Hematopoietic multipotent progenitor cell treated with erythropoietin and hydrocortisone succinate and interleukin-3 and kit ligand, for 15 days (in vitro differentiated cells): ENCODE measurements at regions not wholly inside any gene's neighbourhood (a gene's known extent, or its start where the extent isn't known, plus 50 kb on each side); places are given as distances from the start of the nearest gene placed in this dataset.

Source experiments
- DNase-seq: peaks from one replicate; pipeline ENCODE4 v3.0.0-alpha.2; 2015; ENCODE audit warnings: low spot score

DNA sequence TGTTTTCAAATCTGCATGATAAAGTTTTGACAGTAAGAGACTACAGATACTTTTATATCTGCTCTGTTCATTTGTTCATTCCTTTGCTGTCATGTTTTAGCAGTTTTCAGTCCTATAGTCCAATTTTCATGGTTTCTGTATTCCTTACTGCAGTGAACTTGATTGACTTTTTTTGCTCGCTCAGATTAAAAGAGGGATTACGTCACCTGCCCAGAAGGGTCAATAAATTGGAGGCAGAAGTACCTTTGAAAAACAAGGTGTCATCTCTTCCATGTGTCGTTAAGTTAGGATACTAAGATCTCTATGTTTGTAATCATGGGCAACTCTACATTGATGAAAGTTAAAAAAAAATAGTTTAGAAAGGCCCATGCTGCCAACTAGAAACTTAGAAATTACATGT, 250.1 kb upstream of the SMIM31 start:
- no peak for DNase-seq

DNA sequence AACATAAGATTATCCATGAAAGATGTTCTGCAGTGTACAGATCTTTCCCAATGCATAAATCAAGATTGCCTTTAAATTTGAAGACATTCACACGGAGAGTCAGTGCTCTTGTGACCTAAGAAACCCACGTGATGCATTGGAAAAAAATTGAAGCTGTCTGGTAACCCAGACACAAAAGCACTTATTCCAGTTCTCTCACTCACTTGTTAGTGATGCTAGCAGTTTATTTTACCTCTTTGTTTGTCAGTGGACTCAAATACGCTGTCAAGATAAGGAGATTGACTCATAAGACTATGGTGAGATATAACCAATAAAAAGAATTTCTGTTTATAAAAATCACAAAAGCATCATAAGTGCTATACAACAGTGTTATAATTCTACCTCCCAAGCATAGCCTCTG, 245.8 kb upstream of the SMIM31 start:
- DNase-seq, result no peak

DNA sequence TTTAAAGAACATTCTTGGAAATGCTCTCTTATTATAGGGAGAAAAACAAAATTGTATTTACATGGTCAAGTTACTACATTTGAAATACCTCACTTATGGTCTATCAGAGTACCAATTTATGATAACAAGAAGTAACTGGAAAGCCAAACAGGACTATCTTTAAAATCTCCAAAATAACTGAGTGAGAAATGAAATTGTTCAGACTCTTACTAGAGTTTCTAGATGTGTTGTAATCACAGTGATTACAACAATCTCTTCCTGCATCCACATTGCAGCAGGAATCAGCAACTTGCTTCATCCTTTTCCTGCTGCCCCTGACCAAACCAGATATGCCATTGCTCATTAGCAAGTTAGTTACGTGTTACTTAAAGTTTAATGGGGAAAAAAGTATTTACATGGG, 245.2 kb upstream of the SMIM31 start:
- DNase-seq, result no peak

DNA sequence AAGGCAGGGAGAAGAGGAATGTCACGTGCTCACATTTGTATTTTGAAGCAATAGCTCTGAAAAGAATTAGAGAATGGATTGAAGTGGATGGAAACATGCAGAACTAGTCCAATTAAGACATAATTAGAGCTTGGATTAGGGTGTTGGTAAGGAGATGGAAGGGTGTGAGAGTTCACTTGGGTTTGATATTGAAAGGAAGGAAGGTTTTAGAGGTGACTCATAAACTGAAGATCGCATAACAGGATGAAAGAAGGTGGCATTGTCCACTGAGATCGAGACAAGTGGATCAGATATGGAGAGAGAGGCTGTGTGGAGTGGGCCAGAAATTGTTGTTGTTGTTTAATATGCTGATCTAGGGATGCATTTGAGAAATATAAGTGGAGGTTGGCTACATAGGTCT, 244.0 kb upstream of the SMIM31 start:
- DNase-seq, result no peak

DNA sequence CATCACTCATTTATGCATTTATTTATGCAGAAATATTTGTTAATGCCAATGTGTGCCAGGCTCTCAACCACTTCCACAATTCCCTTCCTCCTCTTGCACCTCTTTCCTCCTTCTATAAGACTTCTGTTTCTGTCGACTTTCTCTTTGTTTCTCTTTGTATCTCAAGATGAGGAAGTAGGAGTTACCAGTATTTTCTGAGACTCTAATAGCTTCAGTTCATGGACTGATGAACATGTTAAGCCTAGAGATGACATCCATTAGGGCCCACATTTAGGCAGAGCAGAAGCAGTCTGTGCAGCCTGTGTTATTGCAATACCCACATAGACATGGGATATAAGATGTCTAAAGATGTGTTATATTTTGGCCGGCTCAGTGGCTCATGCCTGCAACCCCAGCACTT, 241.8 kb upstream of the SMIM31 start:
- no peak for DNase-seq

DNA sequence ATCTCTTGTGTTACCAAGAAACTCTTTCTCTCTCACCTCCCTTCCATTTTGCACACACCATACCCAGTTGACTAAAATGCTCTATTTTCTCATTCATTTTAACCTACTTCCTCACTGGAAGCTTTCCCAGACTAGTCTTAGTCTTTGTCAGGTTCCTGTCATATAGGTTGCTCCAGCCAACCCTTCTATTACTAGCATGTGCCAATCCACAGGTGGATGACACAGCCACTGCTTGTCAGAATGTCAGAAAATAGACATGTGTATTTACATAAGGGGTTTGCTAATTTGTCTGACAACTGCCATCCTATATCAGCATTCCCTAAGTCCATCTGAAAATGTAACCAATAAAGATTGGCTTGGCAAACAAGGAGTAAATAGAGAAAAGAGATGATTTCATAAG, 239.2 kb upstream of the SMIM31 start:
- no peak for DNase-seq

DNA sequence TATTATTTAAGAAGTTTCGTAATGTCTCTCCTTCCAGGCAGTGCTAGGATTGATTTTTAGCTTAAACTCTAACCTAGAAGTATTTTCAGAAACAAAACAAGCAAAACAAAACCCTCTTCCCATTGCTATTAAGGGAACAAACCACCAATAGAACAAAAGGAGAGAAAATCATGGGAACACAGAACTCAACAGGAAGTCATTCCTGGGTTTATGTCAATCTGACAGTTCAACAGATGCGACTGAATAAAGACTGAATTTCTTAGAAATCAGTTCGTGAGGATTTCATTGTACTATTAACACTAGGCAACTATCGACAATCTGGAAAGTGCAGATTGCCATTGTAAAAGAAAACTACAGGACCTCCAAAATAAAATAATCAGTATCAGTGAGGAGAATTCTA, 229.1 kb upstream of the SMIM31 start:
- DNase-seq, result no peak

DNA sequence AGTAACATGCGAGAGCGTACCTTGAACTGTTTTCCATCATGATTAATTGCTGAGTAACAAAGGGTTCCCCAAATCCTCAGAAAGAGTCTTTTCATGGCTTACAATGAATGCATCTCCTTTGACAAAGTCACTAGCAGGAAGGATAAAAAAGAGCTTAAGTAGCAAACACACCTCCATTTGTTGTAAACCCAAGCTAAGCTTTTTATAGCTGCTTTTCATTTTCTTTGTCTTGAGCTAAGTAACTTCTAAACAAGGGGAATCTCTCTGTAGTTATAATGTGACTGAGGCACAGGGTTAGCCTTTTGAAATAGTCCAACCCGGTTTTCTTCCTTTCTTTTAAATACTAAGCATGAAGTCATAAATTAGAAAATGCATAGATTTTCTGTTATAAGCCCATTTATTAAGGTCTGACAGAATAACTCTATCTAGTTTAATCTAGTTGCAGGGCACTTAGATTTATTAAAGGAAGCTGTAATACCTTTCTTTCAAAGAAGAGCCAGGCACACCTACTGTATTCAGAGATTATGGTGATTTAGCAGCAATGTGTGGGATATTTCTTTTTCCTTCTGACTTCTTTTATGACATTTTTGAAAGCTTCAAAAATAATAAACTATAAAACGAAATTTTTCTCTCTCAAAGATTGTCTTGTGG, 226.9 kb upstream of the SMIM31 start:
- no peak for DNase-seq

DNA sequence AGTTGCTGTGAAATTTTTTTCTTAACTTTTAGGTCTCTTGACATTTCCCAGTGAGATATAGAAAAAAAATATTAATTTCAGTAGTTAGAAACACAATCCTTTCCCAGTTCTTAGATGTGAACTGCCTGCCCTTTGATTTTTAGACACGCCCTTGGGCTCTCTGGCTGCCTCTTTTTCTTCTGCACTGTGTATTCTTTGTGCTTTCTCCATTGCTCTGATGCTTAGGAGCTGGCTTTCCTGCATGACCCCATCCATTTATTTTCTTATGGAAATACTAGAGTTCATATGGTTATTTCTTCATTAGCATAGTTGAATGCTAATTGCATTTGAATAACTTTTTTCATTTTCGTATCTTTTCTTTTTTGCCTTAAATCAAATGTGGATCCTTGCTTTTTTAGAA, 224.9 kb upstream of the SMIM31 start:
- DNase-seq, result no peak

DNA sequence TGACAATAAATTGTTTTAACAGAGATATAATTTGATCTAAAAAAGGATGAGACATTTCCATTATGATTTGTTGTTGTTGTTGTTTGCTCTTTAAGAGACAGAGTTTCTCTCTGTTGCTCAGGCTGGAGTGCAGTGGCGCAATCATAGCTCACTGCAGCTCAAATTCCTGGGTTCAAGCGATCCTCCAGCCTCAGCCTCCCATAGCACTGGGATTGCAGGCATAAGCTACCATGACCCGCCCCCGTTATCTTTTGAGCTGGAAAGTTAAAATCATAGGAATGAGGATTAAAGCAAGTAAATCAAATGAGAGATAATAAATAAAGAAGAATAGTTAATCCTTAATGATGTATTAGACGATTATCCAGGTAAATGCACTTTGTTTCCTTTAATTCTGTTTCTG, 224.4 kb upstream of the SMIM31 start:
- DNase-seq, result no peak

DNA sequence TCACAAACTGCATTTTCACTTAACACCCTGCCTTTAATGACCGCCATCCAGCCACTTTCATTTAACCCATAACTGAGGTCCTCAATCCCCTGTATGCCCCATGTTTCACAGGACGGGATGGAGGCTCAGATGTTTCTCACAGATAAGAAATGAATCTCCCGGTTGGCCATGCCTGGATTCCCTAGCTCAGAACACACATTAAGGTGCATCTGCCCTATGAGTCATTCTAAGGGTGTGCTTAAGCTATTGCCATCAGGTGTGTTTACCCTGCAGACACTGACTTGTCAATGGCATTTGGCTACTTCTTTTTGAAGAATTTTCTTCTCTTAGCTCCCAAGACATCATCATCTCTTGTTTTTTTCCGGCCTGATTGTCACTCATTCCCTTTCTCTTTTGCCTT, 222.6 kb upstream of the SMIM31 start:
- no peak for DNase-seq

DNA sequence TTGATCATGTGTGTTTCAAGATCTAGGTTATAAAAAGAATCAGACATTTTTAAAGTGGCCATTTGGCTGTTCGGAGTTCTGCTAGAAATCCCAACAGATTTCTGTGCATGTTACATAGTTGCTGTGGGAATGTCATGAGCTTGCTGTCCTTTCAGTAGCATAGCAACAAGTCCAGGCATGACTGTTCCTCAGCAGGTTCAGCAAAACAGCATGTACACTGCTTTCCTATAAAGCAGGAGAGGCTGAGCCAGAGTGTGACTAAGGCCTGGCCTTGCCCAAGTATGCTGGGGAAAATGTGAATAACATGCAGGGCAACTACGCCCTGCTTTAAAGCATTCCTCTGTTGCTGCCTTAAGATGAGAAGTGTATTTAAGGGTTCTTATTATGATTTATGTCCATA, 217.1 kb upstream of the SMIM31 start:
- no peak for DNase-seq

DNA sequence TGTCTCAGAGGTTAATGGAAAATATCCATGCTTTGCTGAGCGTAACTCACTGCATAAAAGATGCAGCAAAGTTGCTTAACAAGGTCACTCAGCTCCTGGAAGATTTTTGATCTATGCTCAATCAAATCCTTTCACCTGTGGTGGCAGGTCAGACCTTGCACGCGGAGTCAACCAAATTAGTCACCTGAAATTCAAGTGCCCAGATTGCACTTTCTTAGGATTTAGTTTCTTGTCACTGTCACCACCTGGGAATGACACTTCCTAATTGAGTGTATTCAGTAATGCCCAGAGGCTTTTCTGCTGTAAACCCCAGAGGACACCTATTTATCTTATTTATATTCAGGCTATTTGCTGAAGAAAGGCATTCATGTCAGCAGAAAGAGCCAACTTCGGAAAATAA, 215.8 kb upstream of the SMIM31 start:
- DNase-seq, result no peak

DNA sequence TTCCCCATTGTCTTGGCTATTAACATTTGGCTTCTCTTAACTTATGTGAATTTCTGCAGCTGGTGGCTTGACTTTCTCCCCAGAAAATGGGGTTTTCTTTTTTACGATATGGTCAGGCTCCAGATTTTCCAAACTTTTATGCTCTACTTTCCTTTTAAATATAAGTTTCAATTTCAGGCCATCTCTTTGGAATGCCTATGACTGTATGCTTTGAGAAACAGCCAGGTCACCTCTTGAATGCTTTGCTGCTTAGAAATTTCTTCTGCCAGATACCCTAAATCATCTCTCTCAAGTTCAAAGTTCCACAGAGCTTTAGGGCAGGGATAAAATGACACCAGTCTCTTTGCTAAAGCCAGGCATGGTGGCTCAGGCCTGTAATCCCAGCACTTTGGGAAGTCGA, 212.9 kb upstream of the SMIM31 start:
- no peak for DNase-seq

DNA sequence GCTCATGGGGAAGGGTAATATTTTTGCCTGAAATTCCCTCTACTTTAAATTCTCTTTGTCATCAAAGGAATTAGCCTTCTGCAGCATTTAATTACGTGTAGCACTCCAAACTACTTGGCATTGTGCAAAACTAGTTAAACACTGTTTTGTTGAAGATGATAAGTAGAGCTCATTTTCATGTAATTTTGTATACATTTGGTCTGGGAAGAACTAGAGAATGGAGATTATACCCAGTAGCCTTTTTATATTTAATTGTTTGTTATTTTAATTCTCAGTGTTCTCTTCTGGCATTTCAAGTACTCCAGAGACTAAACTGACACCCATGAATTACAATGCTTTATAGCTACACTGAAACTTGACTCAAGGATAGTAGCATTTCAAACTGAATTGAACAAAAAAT, 211.5 kb upstream of the SMIM31 start:
- DNase-seq, result no peak

DNA sequence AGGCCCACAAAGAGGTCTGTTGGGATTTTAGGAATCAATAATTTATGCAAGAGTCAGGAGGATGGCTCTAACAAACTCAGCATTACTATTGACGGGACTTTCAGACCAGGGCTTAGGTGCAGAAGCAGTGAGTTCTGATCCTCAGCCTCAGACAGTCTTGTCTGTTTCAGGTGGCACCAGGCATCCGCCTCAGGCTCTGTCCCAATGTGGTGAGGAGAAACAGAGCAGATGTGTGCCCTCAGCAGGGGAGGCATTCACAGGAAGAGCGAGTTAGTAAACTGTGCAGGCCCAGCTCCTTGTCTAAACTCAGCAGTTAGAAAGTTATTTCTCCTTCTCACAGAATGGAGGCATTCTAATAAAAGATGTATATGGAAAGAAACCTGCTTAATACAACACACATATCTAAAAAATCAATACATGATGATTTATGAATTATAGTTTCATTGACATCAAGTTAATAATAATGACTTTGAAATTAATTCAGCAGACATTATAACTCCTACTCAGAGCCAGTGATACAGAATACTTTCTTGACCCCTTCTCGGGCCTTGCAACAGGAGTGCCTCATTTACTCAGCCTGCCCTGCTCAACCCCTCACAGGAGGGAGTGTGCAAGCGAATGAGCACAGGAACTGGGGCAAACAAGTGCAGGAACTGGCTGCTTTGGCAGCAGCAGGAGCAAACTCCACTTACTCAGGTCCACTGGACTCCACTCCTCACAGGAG, 202.8 kb upstream of the SMIM31 start:
- no peak for DNase-seq

DNA sequence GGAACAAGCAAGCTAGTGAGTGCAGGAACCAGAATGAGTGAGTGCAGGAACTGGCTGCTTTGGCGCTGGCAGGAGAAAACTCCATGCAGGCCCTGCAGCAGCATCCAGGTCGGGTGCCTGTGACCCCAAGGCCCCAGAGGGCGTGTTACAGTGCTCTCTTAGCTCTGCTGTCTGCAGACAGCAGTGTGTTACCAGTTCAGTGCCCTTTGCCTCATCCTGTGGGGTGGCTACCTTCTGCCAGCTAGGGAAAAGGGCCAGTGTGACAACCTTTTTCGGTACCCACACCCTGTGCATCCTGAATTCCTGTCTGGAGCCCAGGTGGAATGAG, 202.3 kb upstream of the SMIM31 start:
- no peak for DNase-seq

DNA sequence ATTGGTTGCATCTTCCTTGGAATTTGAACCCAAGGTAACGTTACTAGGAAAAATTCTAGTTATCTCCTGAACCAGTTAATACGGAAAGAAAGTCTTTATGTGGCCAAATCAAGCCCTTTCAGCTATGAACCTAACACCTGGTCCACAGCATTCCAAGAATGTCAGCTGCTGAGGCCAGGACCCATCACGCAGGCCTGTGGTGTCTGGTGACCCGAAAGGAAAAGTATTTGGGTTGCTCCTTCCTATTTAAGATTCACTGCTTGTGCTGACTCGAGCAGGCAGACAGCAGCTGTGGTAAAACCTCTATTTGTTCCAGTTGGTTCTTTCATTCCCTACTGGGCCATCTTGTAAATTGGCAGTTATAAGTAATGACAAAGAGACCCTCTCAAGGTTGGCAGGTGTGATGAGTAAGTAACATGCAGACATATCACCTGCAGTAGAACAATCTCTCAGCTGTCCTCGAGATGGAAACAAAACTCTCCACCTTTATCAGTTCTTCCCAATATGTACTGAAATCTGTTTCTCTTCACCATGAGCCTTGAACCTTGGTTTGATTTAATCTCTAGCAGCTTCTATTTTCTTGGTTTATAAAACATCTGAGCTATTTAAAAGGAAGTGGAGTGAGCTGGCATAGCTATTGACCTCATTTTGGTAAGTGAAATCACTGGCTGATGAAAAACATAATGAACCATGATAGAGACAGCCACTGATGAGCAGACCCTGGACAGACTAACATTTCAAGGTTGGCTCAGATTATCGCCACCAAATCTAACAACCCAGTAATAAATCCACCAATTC, 182.1 kb upstream of the SMIM31 start:
- no peak for DNase-seq

DNA sequence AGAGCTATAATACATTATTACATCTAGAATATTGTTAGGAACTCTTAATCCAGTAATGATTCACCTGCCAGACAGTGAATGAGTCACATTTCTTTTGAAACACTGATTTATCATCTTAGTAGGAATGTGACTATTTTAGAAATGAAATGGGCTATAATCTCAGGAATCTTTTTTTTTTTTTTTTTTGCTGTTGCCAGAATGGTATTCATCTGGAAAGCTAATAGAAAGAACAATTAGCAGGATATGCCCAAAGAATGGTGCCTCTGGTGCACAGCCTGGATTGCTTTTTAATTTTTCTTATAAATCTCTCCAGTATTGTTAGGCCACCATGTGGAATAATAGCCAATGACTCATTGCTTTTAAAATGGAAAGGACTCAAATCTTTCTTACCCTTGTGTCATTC, 181.1 kb upstream of the SMIM31 start:
- DNase-seq, result no peak

DNA sequence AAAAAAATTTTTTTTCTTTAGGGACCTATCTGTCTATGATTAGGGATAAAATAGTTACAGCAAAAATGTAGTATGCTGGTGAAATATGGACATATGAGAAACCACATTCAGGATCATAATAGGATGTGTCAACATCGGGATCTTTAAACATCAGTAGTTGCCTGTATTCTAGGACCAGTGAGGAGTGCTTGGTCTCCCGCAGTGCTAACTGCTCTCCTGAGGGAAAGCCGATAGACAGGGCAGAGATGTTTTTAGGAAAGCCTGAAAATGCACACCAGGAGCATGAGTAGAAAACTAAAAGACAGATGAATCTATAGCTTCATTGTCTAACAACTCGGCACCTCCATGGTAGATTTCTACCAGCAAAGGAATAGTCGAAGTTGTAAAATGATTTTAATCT, 178.1 kb upstream of the SMIM31 start:
- no peak for DNase-seq

DNA sequence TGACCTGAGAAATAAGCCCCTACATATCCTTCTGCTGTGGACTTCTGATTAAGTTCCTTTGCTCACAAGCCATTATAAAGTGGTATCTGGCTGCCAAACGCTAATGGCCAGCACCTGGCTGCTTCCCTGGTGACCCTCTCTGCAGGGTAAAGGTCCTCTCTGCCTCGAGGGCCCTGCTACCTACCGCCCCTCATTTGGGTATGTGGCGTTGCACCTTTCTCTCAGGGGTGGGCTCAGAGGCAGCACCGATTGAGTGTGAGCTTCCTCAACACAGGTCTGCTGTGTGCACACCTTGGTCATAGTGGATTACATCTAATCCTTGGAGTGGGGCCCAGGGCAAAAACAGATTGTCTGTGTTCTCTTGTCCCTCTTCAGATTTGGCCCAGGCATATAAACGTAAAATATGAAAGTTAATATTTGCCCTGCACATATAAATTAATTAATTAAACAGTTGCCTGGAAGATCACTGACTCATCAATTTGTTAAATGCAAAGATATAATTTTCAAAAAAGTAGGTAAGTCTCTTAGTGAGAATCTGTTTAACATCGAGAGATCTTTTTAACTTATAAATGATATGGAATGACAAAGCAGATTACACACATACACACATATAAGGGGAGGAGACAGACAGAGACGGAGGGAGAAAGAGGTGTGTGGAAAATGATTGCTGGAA, 174.5 kb upstream of the SMIM31 start:
- no peak for DNase-seq

DNA sequence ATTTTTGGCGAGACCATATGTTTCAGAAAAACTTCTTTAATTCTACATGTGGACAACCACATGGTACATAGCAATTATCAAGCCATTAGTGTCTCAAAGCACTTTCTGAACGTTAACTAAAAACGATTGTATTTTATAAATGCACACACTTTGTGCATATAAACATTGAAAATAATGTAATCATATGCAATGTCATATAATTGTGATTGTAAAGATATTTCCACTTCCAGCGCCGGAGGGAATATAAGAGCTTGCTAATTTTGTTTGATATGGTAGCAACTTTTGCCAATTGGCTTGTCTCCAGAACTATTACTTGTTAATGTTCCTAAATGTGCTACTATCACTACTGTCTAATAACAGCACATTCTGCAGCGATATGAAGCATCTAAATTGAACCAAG, 162.3 kb upstream of the SMIM31 start:
- no peak for DNase-seq

DNA sequence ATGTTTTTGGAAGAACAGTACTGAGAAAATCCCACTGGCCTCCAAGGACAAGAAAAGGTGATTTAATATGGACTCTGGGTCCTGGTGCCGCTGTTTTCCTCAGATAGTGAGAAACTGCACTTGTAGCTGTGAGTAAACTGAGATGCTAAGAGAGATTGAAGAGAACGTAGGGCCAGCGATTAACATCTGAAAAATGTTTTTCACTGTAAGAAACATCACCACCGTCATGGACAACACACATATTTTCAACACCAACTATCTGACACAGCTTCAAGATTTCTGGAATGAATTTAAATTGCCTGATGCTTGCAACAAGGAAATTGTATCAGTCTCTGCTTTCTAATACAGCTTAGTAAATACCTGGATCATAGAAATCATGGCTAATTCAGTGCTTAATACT, 158.2 kb upstream of the SMIM31 start:
- DNase-seq, result no peak
